GM12878 (cell line): ENCODE measurements at regions not wholly inside any gene's neighbourhood (a gene's known extent, or its start where the extent isn't known, plus 50 kb on each side); places are given as distances from the start of the nearest gene placed in this dataset.

Experiments
- ATAC-seq: fragments of 200-7000 bp; cut with Tn5 transposase; 3 replicates; pipeline ENCODE4 v1.9.1; 2020; ENCODE audit warnings: mild to moderate bottlenecking, moderate library complexity
- BruUV-seq: library from RNA; stranded (reverse); fragments of 400-500 nt; replicated peaks from 2 replicates; lab custom pipeline; 2021; lab: Mats Ljungman, UMichigan
- CTCF ChIA-PET: fragments of 300-600 bp; sonication (Branson Sonifier 250); formaldehyde crosslinking; extraction: SDS; loops from one replicate; lab custom pipeline; 2021; ENCODE audit warnings: inconsistent platforms; lab: Yijun Ruan, JAX
- POLR2A ChIA-PET: fragments of 350-600 bp; formaldehyde crosslinking; extraction: SDS; loops from one replicate; lab custom pipeline; 2021; ENCODE audit warnings: inconsistent platforms; lab: Charles Lee
- RAD21 ChIA-PET: fragments of 300-600 bp; sonication (Branson Sonifier 250); formaldehyde crosslinking; loops from one replicate; lab custom pipeline; 2023; ENCODE audit warnings: antibody characterized with exemption; ENCODE audit not compliant: unreplicated experiment; lab: Charles Lee
- SMC1A ChIA-PET: fragments of 300-600 bp; sonication (Branson Sonifier 250); formaldehyde crosslinking; loops from one replicate; lab custom pipeline; 2023; ENCODE audit not compliant: unreplicated experiment, uncharacterized antibody; lab: Charles Lee
- DNase-seq: peaks from one replicate; pipeline ENCODE4 v3.0.0-alpha.2; 2011; ENCODE audit warnings: low read depth, low spot score
- FAIRE-seq: peaks from 3 replicates; lab custom pipeline; 2011; peaks lifted over from hg19 to GRCh38; lab: Jason Lieb, UNC
- H2AFZ ChIP-seq: 2 replicates; pipeline ENCODE4 v1.6.0; 2011; ENCODE audit warnings: low read depth, low read length, control low read depth; ENCODE audit not compliant: control insufficient read depth
- H3K27ac ChIP-seq: 2 replicates; pipeline ENCODE4 v1.5.1; 2011; ENCODE audit warnings: control low read depth; ENCODE audit not compliant: control insufficient read depth, insufficient read depth
- H3K27me3 ChIP-seq, 2 experiments: replicated peaks in 1 of 2; 2 replicates each; pipeline versions ENCODE4 v1.6.0 to v1.6.1; 2011; ENCODE audit warnings: low read length in 1 of 2; ENCODE audit not compliant: control insufficient read depth in 2 of 2, insufficient read depth in 2 of 2
- H3K36me3 ChIP-seq, 2 experiments: 2 replicates each; pipeline ENCODE4 v1.5.1; 2011; ENCODE audit warnings: low read length in 1 of 2; ENCODE audit not compliant: control insufficient read depth in 2 of 2, insufficient read depth in 2 of 2
- H3K4me1 ChIP-seq: 2 replicates; pipeline ENCODE4 v1.6.1; 2011; ENCODE audit warnings: mild to moderate bottlenecking, low read length, moderate library complexity, mixed read lengths; ENCODE audit not compliant: control insufficient read depth, insufficient read depth
- H3K4me2 ChIP-seq: 2 replicates; pipeline ENCODE4 v1.6.0; 2011; ENCODE audit warnings: control low read depth; ENCODE audit not compliant: control insufficient read depth, insufficient read depth
- H3K4me3 ChIP-seq: fragments of 200-600 bp; sonication (generic); 2 replicates; pipeline ENCODE4 v1.5.1; 2016
- H3K79me2 ChIP-seq: 2 replicates; pipeline ENCODE4 v1.6.0; 2011; ENCODE audit warnings: low read length; ENCODE audit not compliant: control insufficient read depth, insufficient read depth
- H3K9ac ChIP-seq: 2 replicates; pipeline ENCODE4 v1.8.0; 2011; ENCODE audit warnings: low read length, control low read depth, mixed read lengths; ENCODE audit not compliant: control insufficient read depth, insufficient read depth
- H3K9me3 ChIP-seq: replicated peaks from 3 replicates; pipeline ENCODE4 v1.5.1; 2011; ENCODE audit warnings: mild to moderate bottlenecking, low read length; ENCODE audit not compliant: control insufficient read depth, insufficient read depth
- H4K20me1 ChIP-seq: 2 replicates; pipeline ENCODE4 v1.6.0; 2011; ENCODE audit not compliant: control insufficient read depth, insufficient read depth
- CHD1 ChIP-seq: IDR thresholded peaks from 2 replicates; pipeline ENCODE4 v1.6.1; 2012; ENCODE audit warnings: low read depth, low read length, improper control_type of control experiment
- CHD4 ChIP-seq: fragments of 200-600 bp; sonication (generic); IDR thresholded peaks from 2 replicates; pipeline ENCODE4 v1.6.1; 2016; ENCODE audit warnings: mild to moderate bottlenecking
- CREM ChIP-seq: IDR thresholded peaks from 2 replicates; pipeline ENCODE4 v1.6.1; 2014; ENCODE audit warnings: antibody characterized with exemption, low read depth
- CUX1 ChIP-seq: IDR thresholded peaks from 2 replicates; pipeline ENCODE4 v1.6.1; 2012; ENCODE audit warnings: improper control_type of control experiment, low read depth, low read length; ENCODE audit not compliant: insufficient replicate concordance
- IRF3 ChIP-seq: fragments of 450-650 bp; IDR thresholded peaks from 2 replicates; pipeline ENCODE4 v1.6.1; 2014; ENCODE audit warnings: mild to moderate bottlenecking
- JUNB ChIP-seq: IDR thresholded peaks from 2 replicates; pipeline ENCODE4 v1.6.1; 2016; ENCODE audit warnings: antibody characterized with exemption, mild to moderate bottlenecking
- MAX ChIP-seq: IDR thresholded peaks from 2 replicates; pipeline ENCODE4 v1.6.1; 2012; ENCODE audit warnings: low read depth, low read length, improper control_type of control experiment
- MYC ChIP-seq: IDR thresholded peaks from 2 replicates; pipeline ENCODE4 v1.6.1; 2011; ENCODE audit warnings: mild to moderate bottlenecking, low read length, moderate library complexity, inconsistent platforms; ENCODE audit not compliant: insufficient read depth, insufficient replicate concordance, insufficient read length, severe bottlenecking
- NR2C2 ChIP-seq: IDR thresholded peaks from 2 replicates; pipeline ENCODE4 v1.6.1; 2011; ENCODE audit warnings: borderline replicate concordance, low read depth; ENCODE audit not compliant: control insufficient read depth, insufficient read length
- NRF1 ChIP-seq: conservative IDR thresholded peaks from 2 replicates; pipeline ENCODE4 v1.6.1; 2011; ENCODE audit warnings: mild to moderate bottlenecking, low read depth, low read length, improper control_type of control experiment
- RELA ChIP-seq: fragments of 450-650 bp; IDR thresholded peaks from 2 replicates; pipeline ENCODE4 v1.8.0; 2014; ENCODE audit warnings: borderline replicate concordance; ENCODE audit not compliant: partially characterized antibody
- SIX5 ChIP-seq: IDR thresholded peaks from 2 replicates; pipeline ENCODE4 v1.6.1; 2011; ENCODE audit warnings: mild to moderate bottlenecking, low read depth, low read length, moderate library complexity; ENCODE audit not compliant: severe bottlenecking
- SP1 ChIP-seq: IDR thresholded peaks from one replicate; pipeline ENCODE4 v1.6.1; 2011; ENCODE audit warnings: low read depth, low read length
- SUZ12 ChIP-seq: fragments of 200-600 bp; sonication (generic); IDR thresholded peaks from one replicate; pipeline ENCODE4 v1.6.1; 2018; ENCODE audit warnings: antibody characterized with exemption, mild to moderate bottlenecking; ENCODE audit not compliant: unreplicated experiment
- ZNF622 ChIP-seq: fragments of 450-650 bp; IDR thresholded peaks from 2 replicates; pipeline ENCODE4 v1.6.1; 2017; ENCODE audit warnings: mild to moderate bottlenecking, inconsistent platforms
- WGBS: methylation state at CpG from one replicate; pipeline ENCODE4 v1.1.6; 2016; ENCODE audit warnings: low lambda C conversion rate; ENCODE audit not compliant: insufficient replicate concordance, insufficient coverage; ENCODE audit errors: missing lambda C conversion rate; 5-methylcytosine and 5-hydroxymethylcytosine counted together
- in situ Hi-C: fragments of 300-500 bp; cut with MboI; formaldehyde crosslinking; loops from 9 replicates; pipeline ENCODE4 v1.14.3; 2018; ENCODE audit warnings: mixed read lengths
- intact Hi-C: fragments of 100-400 bp; cut with micrococcal nuclease; formaldehyde crosslinking; loops from one replicate; pipeline ENCODE4 v1.14.2; 2022; ENCODE audit not compliant: unreplicated experiment

- TF ChIP-seq NRF1: no peak
- TF ChIP-seq NR2C2: no peak
- TF ChIP-seq ZNF622: no peak
- no peak for TF ChIP-seq IRF3
- no peak for TF ChIP-seq SUZ12
- no peak for TF ChIP-seq MYC
- no peak for TF ChIP-seq CHD1
- TF ChIP-seq CREM: no peak
- no peak for TF ChIP-seq CHD4
- no peak for TF ChIP-seq SIX5
- no peak for TF ChIP-seq CUX1
- TF ChIP-seq MAX: no peak
- no peak for TF ChIP-seq SP1
- TF ChIP-seq RELA: no peak
- no peak for TF ChIP-seq JUNB
- no peak overlapping the region for H3K4me2 ChIP-seq
- no peak overlapping the region for H2AFZ ChIP-seq
- no TSS peak for BruUV-seq
- H3K36me3 ChIP-seq: no peaks in the 10 kb centered on the region
- no peaks in the 10 kb centered on the region for H3K79me2 ChIP-seq
- no peaks in the 10 kb centered on the region for H3K9me3 ChIP-seq
- no peaks in the 10 kb centered on the region for H4K20me1 ChIP-seq
- ChIA-PET POLR2A (no interaction called here), RAD21 (no interaction called here), SMC1A (interaction anchor here (0.5 kb wide), 1 partner anchor 301 kb away, joined by 3 read pairs; no protein-coding TSS in a partner anchor), CTCF (no interaction called here)
- no peak overlapping the region for H3K9ac ChIP-seq
- ATAC-seq (no peak), DNase-seq (no peak), FAIRE-seq (no peak)
- intact Hi-C loops (no loop called here), in situ Hi-C loops (no loop called here)
- H3K27ac ChIP-seq: no peak overlapping the region
- H3K4me1 ChIP-seq: no peaks in the 10 kb centered on the region
- WGBS: 28% methylated on average over 9 of the region's 9 CpGs
- no peak overlapping the region for H3K4me3 ChIP-seq
- H3K27me3 ChIP-seq: no peaks in the 10 kb centered on the region; a peak in 1 of 4 replicates
These were observed 297.3 kb downstream of the ABCC12 start for GRCh38 chr16:47858333-47858982.
